ENCODE measurements at regions not wholly inside any gene's neighbourhood (a gene's known extent, or its start where the extent isn't known, plus 50 kb on each side); places are given as distances from the start of the nearest gene placed in this dataset.

DNA sequence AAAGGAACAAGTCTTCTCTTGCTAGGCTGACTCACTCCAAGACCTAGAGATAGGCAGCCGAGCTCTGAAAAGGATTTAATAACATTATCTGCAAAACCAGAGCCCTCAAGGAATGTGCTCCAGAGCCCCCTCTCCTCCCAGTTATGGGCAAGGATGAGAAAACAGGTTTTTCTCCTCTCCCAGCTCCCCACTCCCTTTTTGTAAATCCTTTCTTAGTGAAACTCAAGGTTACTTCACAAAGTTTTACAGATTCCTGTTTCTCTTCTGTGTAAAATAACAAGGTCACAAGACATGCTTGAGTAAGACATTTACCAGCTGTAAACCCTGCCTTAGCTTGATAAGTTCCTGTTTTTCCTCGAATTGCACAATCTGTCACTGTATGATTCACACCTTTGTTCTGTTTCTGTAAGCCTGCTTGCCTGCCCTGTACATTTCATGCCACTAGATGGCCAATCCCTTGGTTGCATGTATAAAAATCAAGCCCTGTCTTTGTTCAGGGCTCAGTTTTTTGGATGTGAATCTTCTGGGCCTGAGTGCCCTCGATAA, 489.4 kb downstream of the KCNA4 start:
- Histone ChIP-seq H3K9me3 (no peaks in the 10 kb centered on the region), H3K9me2 (no peaks in the 10 kb centered on the region), H2AFZ (ENCODE audit: low read depth) (no peak overlapping the region), H3K36me3 (replicated peaks in 1 of 2; ENCODE audit: control insufficient read depth in 1 of 2, insufficient read depth in 2 of 2, low read length in 1 of 2) (no peaks in the 10 kb centered on the region), H3F3A (replicated peaks; ENCODE audit: insufficient read depth) (no peaks in the 10 kb centered on the region), H3K27ac (ENCODE audit: low read depth in 2 of 2, low read length in 1 of 2) (no peak overlapping the region), H3K4me3 (ENCODE audit: low read depth in 2 of 2, low read length in 1 of 2) (no peak overlapping the region), H3K4me2 (no peak overlapping the region), H4K20me1 (ENCODE audit: insufficient read depth) (no peaks in the 10 kb centered on the region), H3K27me3 (ENCODE audit: insufficient read depth) (no peaks in the 10 kb centered on the region), H3K79me2 (ENCODE audit: insufficient read depth) (no peaks in the 10 kb centered on the region), H3K4me1 (ENCODE audit: control insufficient read depth in 1 of 2, insufficient read depth in 2 of 2, low read depth in 1 of 2, low read length in 1 of 2) (no peaks in the 10 kb centered on the region), H3K9ac (no peak overlapping the region)
- WGBS (ENCODE audit: low lambda C conversion rate): 1% methylated on average over 3 of the region's 3 CpGs
- POLR2A ChIA-PET: no interaction called here
- CTCF ChIA-PET: interaction anchor here (0.6 to 1.3 kb wide), 5 partner anchors 15 to 1403 kb away, joined by 3 read pairs; no protein-coding TSS in a partner anchor
- no peak for DNase-seq
- TF ChIP-seq, protein P1, sequence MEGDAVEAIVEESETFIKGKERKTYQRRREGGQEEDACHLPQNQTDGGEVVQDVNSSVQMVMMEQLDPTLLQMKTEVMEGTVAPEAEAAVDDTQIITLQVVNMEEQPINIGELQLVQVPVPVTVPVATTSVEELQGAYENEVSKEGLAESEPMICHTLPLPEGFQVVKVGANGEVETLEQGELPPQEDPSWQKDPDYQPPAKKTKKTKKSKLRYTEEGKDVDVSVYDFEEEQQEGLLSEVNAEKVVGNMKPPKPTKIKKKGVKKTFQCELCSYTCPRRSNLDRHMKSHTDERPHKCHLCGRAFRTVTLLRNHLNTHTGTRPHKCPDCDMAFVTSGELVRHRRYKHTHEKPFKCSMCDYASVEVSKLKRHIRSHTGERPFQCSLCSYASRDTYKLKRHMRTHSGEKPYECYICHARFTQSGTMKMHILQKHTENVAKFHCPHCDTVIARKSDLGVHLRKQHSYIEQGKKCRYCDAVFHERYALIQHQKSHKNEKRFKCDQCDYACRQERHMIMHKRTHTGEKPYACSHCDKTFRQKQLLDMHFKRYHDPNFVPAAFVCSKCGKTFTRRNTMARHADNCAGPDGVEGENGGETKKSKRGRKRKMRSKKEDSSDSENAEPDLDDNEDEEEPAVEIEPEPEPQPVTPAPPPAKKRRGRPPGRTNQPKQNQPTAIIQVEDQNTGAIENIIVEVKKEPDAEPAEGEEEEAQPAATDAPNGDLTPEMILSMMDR (IDR thresholded peaks at IDR 0.05): peak; percentile 45; the same call in 1 of the 2 replicates
- TF ChIP-seq FOSL2 (IDR thresholded peaks at IDR 0.05; ENCODE audit: borderline replicate concordance, low read depth): 0 out of 2 replicates have a peak, but pooled peaks have one; percentile 4
- TF ChIP-seq, protein P2, sequence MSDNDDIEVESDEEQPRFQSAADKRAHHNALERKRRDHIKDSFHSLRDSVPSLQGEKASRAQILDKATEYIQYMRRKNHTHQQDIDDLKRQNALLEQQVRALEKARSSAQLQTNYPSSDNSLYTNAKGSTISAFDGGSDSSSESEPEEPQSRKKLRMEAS (IDR thresholded peaks at IDR 0.05; ENCODE audit: low read depth): no peak
- no peak for TF ChIP-seq EP300 (IDR thresholded peaks at IDR 0.05; ENCODE audit: borderline replicate concordance in 1 of 2, low read depth in 1 of 2, low read length in 1 of 2)

DNA sequence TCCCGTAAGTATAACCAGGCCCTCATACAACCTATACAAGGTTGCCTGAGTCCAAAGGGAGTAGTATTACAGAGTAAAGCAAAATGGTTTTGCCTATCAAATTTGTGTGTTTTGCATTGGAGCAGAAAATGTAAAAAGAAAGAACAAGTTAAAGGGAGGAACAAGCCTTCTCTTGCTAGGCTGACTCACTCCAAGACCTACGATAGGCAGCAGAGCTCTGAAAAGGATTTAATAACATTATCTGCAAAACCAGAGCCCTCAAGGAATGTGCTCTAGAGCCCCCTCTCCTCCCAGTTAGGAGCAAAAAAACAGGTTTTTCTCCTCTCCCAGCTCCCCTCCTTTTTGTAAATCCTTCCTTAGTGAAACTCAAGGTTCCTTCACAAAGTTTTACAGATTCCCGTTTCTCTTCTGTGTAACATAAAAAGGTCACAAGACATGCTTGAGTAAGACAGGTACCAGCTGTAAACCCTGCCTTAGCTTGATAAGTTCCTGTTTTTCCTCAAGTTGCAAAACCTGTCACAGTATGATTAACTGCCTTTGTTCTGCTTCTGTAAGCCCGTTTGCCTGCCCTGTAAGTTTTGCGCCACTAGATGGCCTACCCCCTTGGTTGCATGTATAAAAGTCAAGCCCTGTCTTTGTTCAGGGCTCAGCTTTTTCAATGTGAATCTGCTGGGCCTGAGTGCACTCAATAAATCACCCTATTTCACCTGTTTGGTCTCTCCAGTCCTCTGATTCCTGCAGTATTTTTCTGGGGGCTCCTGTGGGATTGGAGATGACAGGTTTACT, 498.2 kb downstream of the KCNA4 start:
- 2% methylated on average over 5 of the region's 5 CpGs for WGBS (ENCODE audit: low lambda C conversion rate)
- Histone ChIP-seq H4K20me1 (ENCODE audit: insufficient read depth) (no peaks in the 10 kb centered on the region), H3K27ac (ENCODE audit: low read depth in 2 of 2, low read length in 1 of 2) (no peak overlapping the region), H2AFZ (ENCODE audit: low read depth) (no peak overlapping the region), H3K9me3 (no peaks in the 10 kb centered on the region), H3K9ac (no peak overlapping the region), H3K36me3 (replicated peaks in 1 of 2; ENCODE audit: control insufficient read depth in 1 of 2, insufficient read depth in 2 of 2, low read length in 1 of 2) (no peaks in the 10 kb centered on the region), H3K4me2 (no peak overlapping the region), H3K27me3 (ENCODE audit: insufficient read depth) (no peaks in the 10 kb centered on the region), H3K79me2 (ENCODE audit: insufficient read depth) (no peaks in the 10 kb centered on the region), H3F3A (replicated peaks; ENCODE audit: insufficient read depth) (no peaks in the 10 kb centered on the region), H3K4me1 (ENCODE audit: control insufficient read depth in 1 of 2, insufficient read depth in 2 of 2, low read depth in 1 of 2, low read length in 1 of 2) (no peaks in the 10 kb centered on the region), H3K9me2 (no peaks in the 10 kb centered on the region), H3K4me3 (ENCODE audit: low read depth in 2 of 2, low read length in 1 of 2) (no peak overlapping the region)
- ChIA-PET CTCF (no interaction called here), POLR2A (no interaction called here)
- TF ChIP-seq, protein P1 (IDR thresholded peaks at IDR 0.05): peak; percentile 30; the same call in 1 of the 2 replicates
- TF ChIP-seq RCOR1 (IDR thresholded peaks at IDR 0.05; ENCODE audit: low read length): no peak
- DNase-seq: no peak
